PC-9 (cell line): ENCODE measurements at regions not wholly inside any gene's neighbourhood (a gene's known extent, or its start where the extent isn't known, plus 50 kb on each side); places are given as distances from the start of the nearest gene placed in this dataset.

Experiments
- EZH2 ChIP-seq: fragments of 200-600 bp; sonication (generic); IDR thresholded peaks from 2 replicates; pipeline ENCODE4 v1.8.0; 2017; ENCODE audit warnings: antibody characterized with exemption, low read depth
- TF ChIP-seq, protein P1 (sequence below): fragments of 200-600 bp; sonication (generic); conservative IDR thresholded peaks from 2 replicates; pipeline ENCODE4 v1.6.1; 2017; ENCODE audit warnings: mixed run types, antibody characterized with exemption, mild to moderate bottlenecking, moderate library complexity

DNA sequence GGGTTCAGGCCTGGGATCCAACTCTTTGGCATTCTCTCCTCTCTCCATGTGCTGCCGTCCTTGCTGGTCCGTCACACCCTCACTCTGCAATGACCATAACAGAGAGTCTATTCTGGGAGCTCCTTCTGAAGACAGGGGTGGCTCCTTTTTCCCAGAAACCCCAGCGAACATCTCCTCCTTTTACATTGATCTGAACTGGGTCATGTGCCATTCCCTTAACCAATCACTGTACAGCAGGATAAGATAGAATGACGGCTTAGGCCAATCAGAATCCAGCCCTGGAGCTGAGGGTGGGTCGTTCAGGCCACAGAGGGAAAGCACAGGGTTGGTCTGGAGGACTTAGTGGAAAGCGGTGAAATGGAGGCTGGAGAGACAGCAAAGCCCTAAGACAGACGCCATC is 740.1 kb downstream of the MATN1 start:
- TF ChIP-seq, protein P1, sequence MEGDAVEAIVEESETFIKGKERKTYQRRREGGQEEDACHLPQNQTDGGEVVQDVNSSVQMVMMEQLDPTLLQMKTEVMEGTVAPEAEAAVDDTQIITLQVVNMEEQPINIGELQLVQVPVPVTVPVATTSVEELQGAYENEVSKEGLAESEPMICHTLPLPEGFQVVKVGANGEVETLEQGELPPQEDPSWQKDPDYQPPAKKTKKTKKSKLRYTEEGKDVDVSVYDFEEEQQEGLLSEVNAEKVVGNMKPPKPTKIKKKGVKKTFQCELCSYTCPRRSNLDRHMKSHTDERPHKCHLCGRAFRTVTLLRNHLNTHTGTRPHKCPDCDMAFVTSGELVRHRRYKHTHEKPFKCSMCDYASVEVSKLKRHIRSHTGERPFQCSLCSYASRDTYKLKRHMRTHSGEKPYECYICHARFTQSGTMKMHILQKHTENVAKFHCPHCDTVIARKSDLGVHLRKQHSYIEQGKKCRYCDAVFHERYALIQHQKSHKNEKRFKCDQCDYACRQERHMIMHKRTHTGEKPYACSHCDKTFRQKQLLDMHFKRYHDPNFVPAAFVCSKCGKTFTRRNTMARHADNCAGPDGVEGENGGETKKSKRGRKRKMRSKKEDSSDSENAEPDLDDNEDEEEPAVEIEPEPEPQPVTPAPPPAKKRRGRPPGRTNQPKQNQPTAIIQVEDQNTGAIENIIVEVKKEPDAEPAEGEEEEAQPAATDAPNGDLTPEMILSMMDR: no peak
- no peak for TF ChIP-seq EZH2
